Activated CD8-positive, alpha-beta T cell treated with anti-CD3 and anti-CD28 coated beads, Interleukin-2, amount 10 ng/mL, durations not matched to agents 7 days and 5 days (primary cell): ENCODE measurements at regions not wholly inside any gene's neighbourhood (a gene's known extent, or its start where the extent isn't known, plus 50 kb on each side); places are given as distances from the start of the nearest gene placed in this dataset.

ENCODE experiments used
- ATAC-seq: fragments of 150-1000 bp; cut with Tn5 transposase; one replicate; pipeline ENCODE4 v1.10.0; 2021; ENCODE audit warnings: moderate library complexity
- CTCF ChIA-PET: fragments of 350-600 bp; sonication (Branson Sonifier 250); formaldehyde crosslinking; loops from one replicate; lab custom pipeline; 2021; ENCODE audit warnings: antibody characterized with exemption; lab: Charles Lee
- POLR2A ChIA-PET: fragments of 350-600 bp; sonication (Branson Sonifier 250); formaldehyde crosslinking; loops from one replicate; lab custom pipeline; 2021; ENCODE audit warnings: antibody characterized with exemption; lab: Charles Lee
- DNase-seq: peaks from one replicate; pipeline ENCODE4 v3.0.0-alpha.2; 2020
- H3K27ac Mint-ChIP-seq: one replicate; pipeline ENCODE4 v1.8.0; 2021; ENCODE audit warnings: mild to moderate bottlenecking, mixed read lengths
- H3K27me3 Mint-ChIP-seq: one replicate; pipeline ENCODE4 v1.8.0; 2021; ENCODE audit warnings: low read depth, mixed read lengths
- H3K36me3 Mint-ChIP-seq: one replicate; pipeline ENCODE4 v1.8.0; 2021; ENCODE audit warnings: low read depth, mixed read lengths
- H3K4me1 Mint-ChIP-seq: one replicate; pipeline ENCODE4 v1.8.0; 2021; ENCODE audit warnings: low read depth, mixed read lengths
- H3K4me3 Mint-ChIP-seq: one replicate; pipeline ENCODE4 v1.8.0; 2021; ENCODE audit warnings: mild to moderate bottlenecking, mixed read lengths
- H3K9me3 Mint-ChIP-seq: one replicate; pipeline ENCODE4 v1.8.0; 2022; ENCODE audit warnings: mixed read lengths; ENCODE audit not compliant: insufficient read depth

GRCh38 chr11:8340296-8340695 lies 76.6 kb upstream of the LMO1 start:
- Mint-ChIP-seq H3K4me3 (no peak overlapping the region), H3K27ac (no peak overlapping the region), H3K27me3 (peaks cover 5% of the 10 kb centered on the region), H3K4me1 (no peaks in the 10 kb centered on the region), H3K9me3 (no peaks in the 10 kb centered on the region), H3K36me3 (no peaks in the 10 kb centered on the region)
- ChIA-PET CTCF (no interaction called here), POLR2A (no interaction called here)
- DNase-seq: no peak
- no peak for ATAC-seq

DNA sequence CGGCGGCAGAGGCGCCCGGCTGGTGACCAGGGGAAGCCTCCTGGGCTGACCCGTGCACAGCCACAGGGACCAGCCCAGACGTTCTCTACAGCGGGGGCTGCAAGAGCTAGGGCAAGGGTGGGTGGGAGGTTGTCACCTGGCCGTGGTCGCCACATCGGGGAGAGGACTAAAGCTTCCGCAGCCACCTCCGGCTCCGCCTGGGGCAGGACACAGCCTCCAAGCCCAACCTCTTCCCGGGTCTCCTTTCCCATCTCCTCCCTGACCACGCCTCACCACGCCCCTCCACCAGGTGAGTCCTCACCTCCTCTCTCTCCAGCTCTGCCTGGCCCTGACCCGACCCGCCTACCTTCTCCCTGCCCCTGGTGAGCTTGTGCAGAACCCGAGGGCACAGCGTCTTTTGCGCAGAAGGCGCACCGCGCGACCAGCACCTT lies 75.9 kb upstream of the LMO1 start:
- ChIA-PET POLR2A (no interaction called here), CTCF (no interaction called here)
- Mint-ChIP-seq H3K36me3 (no peaks in the 10 kb centered on the region), H3K27ac (no peak overlapping the region), H3K4me3 (no peak overlapping the region), H3K27me3 (peaks cover 5% of the 10 kb centered on the region), H3K9me3 (no peaks in the 10 kb centered on the region), H3K4me1 (no peaks in the 10 kb centered on the region)
- DNase-seq: no peak
- ATAC-seq: no peak

DNA sequence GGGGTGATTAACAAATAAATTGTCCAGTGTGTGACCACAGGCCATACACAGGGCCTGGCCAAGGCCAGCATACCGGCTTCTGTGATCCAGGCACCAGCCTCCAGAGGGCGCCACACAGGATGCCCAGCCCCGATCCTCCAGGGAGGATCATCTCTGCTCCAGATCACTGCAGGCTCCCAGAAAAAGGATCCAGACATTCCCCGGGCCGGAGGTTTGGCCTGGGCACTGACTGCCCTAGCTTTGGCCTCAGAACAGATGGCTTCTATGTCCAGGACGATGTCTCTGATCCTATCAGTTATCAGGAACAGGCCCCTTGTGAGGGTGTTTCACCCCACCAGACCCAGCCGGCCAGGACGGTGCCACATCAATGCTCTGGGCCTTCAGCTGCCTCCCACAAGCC lies 74.5 kb upstream of the LMO1 start:
- no peaks in the 10 kb centered on the region for H3K36me3 Mint-ChIP-seq
- POLR2A ChIA-PET: no interaction called here
- ATAC-seq: peak; percentile 60
- CTCF ChIA-PET: interaction anchor here (0.9 kb wide), 1 partner anchor 8 kb away, joined by 3 read pairs; no protein-coding TSS in a partner anchor
- no peak overlapping the region for H3K27ac Mint-ChIP-seq
- peak; percentile 40 for DNase-seq
- H3K9me3 Mint-ChIP-seq: no peaks in the 10 kb centered on the region
- H3K4me3 Mint-ChIP-seq: no peak overlapping the region
- H3K4me1 Mint-ChIP-seq: no peaks in the 10 kb centered on the region
- peaks cover 5% of the 10 kb centered on the region for H3K27me3 Mint-ChIP-seq

DNA sequence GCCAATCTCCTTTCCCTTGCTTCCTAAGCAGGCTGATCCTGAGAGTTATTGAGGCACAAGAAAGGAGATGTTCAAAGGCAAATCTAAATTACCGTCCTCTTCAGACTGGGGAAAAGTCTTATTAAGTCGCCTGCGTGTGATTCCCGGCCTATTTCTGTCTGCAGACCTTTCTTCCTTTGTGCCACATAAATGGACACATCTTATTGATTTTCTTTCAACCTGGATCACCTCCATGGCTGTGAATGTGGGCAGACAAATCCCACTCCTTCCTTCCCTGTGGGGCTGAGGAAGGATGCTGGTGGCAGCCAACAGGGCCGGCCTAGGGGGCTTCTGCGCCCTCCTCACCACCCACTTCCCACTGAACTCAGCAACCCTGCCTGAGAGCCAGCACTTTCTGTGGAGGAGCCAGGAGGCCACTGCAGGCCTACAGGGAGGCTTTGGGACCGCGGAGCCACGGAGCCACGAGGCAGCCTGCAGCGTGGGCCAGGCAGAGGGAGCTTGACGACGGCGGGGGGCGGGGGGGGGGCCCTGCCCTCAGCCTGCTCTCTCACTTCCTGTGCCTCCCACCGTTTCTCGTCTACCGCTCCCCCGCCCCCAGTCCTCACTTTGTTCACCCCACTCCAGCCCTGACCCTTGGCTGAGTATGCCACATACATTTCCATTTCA lies 73.6 kb upstream of the LMO1 start:
- CTCF ChIA-PET: interaction anchor here (0.9 kb wide), 1 partner anchor 9 kb away, joined by 3 read pairs; no protein-coding TSS in a partner anchor
- H3K4me1 Mint-ChIP-seq: no peaks in the 10 kb centered on the region
- DNase-seq (no peak), ATAC-seq (no peak)
- peaks cover 5% of the 10 kb centered on the region for H3K27me3 Mint-ChIP-seq
- POLR2A ChIA-PET: no interaction called here
- no peak overlapping the region for H3K4me3 Mint-ChIP-seq
- no peaks in the 10 kb centered on the region for H3K36me3 Mint-ChIP-seq
- no peak overlapping the region for H3K27ac Mint-ChIP-seq
- no peaks in the 10 kb centered on the region for H3K9me3 Mint-ChIP-seq

- H3K9me3 Mint-ChIP-seq: no peaks in the 10 kb centered on the region
- no peak overlapping the region for H3K27ac Mint-ChIP-seq
- ChIA-PET POLR2A (no interaction called here), CTCF (no interaction called here)
- no peaks in the 10 kb centered on the region for H3K36me3 Mint-ChIP-seq
- peaks cover 5% of the 10 kb centered on the region for H3K27me3 Mint-ChIP-seq
- H3K4me1 Mint-ChIP-seq: no peaks in the 10 kb centered on the region
- ATAC-seq: no peak
- DNase-seq: no peak
- H3K4me3 Mint-ChIP-seq: no peak overlapping the region
These were observed 72.9 kb upstream of the LMO1 start for GRCh38 chr11:8336356-8337129.

DNA sequence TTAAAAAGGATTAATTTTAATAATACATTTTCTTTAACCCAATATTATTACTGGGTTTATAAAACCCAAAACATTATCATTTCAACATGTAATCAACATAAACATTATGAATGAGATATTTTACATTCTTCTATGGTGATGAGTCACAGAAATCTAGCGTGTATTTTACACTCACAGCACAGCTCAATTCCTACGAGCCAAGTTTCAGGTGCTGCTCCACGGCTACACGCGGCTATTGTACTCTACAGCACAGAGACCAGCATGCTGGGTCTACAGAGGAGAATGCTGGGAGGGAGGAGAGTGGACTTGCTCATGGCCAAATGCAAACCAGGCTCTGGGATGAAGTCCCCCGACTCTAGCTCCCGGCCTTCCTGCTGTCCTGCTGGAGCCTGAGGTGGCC lies 72.0 kb upstream of the LMO1 start:
- Mint-ChIP-seq H3K9me3 (no peaks in the 10 kb centered on the region), H3K27ac (no peak overlapping the region), H3K36me3 (no peaks in the 10 kb centered on the region), H3K4me3 (no peak overlapping the region), H3K27me3 (peaks cover 5% of the 10 kb centered on the region), H3K4me1 (no peaks in the 10 kb centered on the region)
- CTCF ChIA-PET: no interaction called here
- POLR2A ChIA-PET: no interaction called here
- ATAC-seq (no peak), DNase-seq (no peak)

DNA sequence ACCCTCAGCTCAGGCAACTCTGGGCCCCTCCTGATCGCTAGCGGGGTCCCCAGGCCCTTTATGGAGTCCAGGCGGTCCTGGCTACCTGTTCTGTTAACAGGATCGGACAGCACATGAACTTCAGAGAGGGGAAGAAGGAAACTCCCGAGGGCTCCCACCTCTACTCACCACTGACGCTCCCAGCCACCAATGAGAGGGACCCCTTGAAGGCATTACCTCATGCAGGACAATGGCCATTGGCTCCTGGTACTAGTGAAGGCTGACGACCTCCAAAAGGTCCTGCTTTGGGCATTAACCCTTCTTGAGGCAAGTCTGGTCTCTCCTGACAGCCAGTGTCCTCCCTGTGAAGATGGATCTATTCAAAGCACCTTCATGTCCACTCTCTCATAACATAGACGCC lies 71.5 kb upstream of the LMO1 start:
- DNase-seq (no peak), ATAC-seq (no peak)
- no peak overlapping the region for H3K4me3 Mint-ChIP-seq
- H3K4me1 Mint-ChIP-seq: no peaks in the 10 kb centered on the region
- no peaks in the 10 kb centered on the region for H3K9me3 Mint-ChIP-seq
- CTCF ChIA-PET: no interaction called here
- no peaks in the 10 kb centered on the region for H3K36me3 Mint-ChIP-seq
- H3K27me3 Mint-ChIP-seq: peaks cover 5% of the 10 kb centered on the region
- no peak overlapping the region for H3K27ac Mint-ChIP-seq
- POLR2A ChIA-PET: no interaction called here

- Mint-ChIP-seq H3K4me3 (no peak overlapping the region), H3K27me3 (peaks cover 3% of the 10 kb centered on the region), H3K36me3 (no peaks in the 10 kb centered on the region), H3K27ac (no peak overlapping the region), H3K9me3 (no peaks in the 10 kb centered on the region), H3K4me1 (no peaks in the 10 kb centered on the region)
- no peak for DNase-seq
- no peak for ATAC-seq
- ChIA-PET POLR2A (interaction anchor here (0.5 kb wide), 1 partner anchor 555 kb away, joined by 8 read pairs; no protein-coding TSS in a partner anchor), CTCF (no interaction called here)
These were observed 70.2 kb upstream of the LMO1 start for GRCh38 chr11:8333811-8334401.

DNA sequence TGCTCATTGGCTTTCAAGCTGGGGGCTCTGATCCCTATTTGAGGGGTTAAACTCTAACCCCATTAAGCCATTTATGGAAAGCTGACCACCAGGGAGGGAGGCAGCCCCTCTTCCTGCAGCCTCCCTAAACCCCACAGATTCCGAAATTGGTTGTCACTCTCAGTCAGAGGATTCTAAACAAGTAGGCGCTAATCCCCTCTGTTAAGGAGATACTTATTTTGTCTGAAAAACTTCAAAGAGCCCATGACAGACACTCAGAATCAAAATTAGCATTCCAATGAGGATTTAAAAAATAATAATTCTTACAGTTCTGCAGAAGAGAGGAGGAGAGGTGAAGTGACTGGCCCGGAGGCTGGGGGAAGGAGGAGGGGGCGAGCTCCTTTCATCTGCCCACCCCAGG lies 69.7 kb upstream of the LMO1 start:
- Mint-ChIP-seq H3K4me3 (no peak overlapping the region), H3K27me3 (no peaks in the 10 kb centered on the region), H3K9me3 (no peaks in the 10 kb centered on the region), H3K27ac (no peak overlapping the region), H3K4me1 (no peaks in the 10 kb centered on the region), H3K36me3 (no peaks in the 10 kb centered on the region)
- no peak for DNase-seq
- ChIA-PET CTCF (no interaction called here), POLR2A (interaction anchor here (0.5 kb wide), 1 partner anchor 555 kb away, joined by 8 read pairs; no protein-coding TSS in a partner anchor)
- no peak for ATAC-seq

DNA sequence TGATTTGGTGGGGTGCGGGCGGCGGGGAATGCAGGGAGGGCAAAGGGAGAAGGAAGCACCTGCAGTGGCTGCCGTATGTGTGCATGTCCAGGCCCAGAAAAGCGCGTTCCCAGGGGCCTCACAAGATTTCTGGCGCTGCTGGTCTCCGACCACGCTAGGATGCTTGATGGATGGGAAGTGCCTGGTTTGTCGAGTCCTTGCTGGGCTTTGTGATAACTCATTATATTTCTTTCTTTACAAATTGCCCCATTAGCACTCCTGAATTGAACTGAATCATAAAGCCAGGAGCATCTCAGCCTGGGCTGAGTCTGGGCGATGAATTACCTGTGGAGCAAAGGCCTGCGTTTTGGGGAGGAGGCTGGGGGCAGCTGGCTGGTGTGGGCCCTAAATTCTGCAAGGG lies 69.2 kb upstream of the LMO1 start:
- ATAC-seq: no peak
- no peak overlapping the region for H3K4me3 Mint-ChIP-seq
- no peak overlapping the region for H3K27ac Mint-ChIP-seq
- H3K9me3 Mint-ChIP-seq: no peaks in the 10 kb centered on the region
- H3K36me3 Mint-ChIP-seq: no peaks in the 10 kb centered on the region
- no peak for DNase-seq
- ChIA-PET POLR2A (no interaction called here), CTCF (no interaction called here)
- no peaks in the 10 kb centered on the region for H3K4me1 Mint-ChIP-seq
- no peaks in the 10 kb centered on the region for H3K27me3 Mint-ChIP-seq

DNA sequence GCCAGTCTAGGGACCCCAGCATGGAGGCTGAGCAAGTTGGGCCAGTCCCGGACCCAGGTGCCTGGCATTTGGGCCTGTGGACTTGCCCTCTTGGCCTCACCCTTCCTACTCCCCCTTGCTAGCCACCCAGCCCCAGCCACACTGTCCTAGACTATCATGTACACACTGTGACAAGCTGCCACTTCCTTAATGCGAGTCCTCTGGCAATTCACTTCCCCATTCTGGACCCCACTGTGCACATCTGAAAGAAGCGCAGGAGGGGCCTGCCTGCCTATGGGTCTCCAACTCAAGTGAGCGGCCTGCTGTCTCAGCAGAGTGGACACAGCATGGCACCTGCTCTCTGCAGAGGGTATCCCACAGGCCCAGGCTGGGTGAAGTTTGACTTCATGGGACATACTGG lies 68.5 kb upstream of the LMO1 start:
- Mint-ChIP-seq H3K4me1 (no peaks in the 10 kb centered on the region), H3K27ac (no peak overlapping the region), H3K4me3 (no peak overlapping the region), H3K27me3 (no peaks in the 10 kb centered on the region), H3K9me3 (no peaks in the 10 kb centered on the region), H3K36me3 (no peaks in the 10 kb centered on the region)
- ATAC-seq (no peak), DNase-seq (no peak)
- CTCF ChIA-PET: no interaction called here
- POLR2A ChIA-PET: no interaction called here

DNA sequence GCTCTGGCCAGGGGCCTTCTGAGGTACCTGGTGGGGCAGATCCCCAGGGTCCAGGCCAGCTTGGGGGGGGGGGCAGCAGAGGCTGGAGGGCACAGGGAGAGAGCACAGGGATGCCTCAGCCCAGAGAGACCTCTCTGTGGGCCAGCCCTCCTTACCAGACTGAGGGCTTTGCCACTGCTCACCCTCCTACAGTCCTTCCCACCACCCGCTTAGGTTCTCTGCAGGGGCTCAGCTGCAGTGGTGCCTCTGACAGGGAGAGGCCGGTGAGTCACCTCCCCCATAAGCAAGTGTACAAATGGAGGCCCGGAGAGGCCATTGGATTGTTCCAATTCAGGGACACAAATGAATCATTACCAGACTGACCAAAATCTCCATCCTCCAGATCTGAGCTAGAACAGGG lies 68.1 kb upstream of the LMO1 start:
- CTCF ChIA-PET: no interaction called here
- DNase-seq: no peak

More for the DNA sequence above, 68.1 kb upstream of the LMO1 start:
- Mint-ChIP-seq H3K36me3 (no peaks in the 10 kb centered on the region), H3K4me3 (no peak overlapping the region), H3K27ac (no peak overlapping the region), H3K9me3 (no peaks in the 10 kb centered on the region), H3K27me3 (no peaks in the 10 kb centered on the region), H3K4me1 (no peaks in the 10 kb centered on the region)
- POLR2A ChIA-PET: no interaction called here
- ATAC-seq: no peak
